ENCODE measurements at regions not wholly inside any gene's neighbourhood (a gene's known extent, or its start where the extent isn't known, plus 50 kb on each side); places are given as distances from the start of the nearest gene placed in this dataset.

DNA sequence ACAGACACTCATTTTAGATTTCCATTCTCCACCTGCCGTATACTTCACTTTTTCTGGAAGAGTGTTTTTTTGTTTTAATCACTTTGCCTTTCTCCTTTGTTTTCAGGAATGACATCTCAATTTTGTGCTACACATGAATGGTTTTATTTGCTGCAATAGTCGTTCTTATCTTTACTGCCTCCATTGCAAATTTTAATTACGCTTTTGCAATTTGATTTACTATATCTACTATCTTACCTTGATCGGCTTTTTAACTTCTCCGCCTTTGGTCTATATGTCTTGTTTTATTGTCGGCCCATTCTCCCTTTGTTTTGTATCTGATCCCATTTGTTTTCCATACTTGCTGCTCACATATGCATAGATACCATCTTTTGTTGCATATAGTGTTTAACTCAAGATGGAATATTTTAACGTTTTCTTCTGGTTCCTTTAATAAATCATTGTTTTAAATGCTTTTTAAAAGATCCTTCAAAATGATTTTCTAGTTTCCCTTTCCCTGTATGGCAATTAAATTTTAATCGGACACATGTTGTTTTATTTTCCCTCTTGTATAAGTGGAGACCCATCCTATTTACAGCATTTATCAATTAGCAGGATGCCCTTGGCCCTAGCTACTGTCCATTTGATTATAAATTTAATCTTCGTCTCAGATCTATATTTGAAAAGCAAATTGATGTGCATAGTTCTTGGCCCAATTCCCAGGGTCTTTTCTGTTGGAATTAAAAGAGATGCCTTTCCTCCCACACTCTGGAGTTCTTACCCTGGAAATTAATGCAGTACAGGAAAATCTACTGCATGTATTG lies 97.2 kb upstream of the CNTN4 start:
- no TSS peak for BruUV-seq (replicated peaks)

More for the DNA sequence above, 97.2 kb upstream of the CNTN4 start:
- DNase-seq (ENCODE audit: low read depth, low spot score) (no peak), FAIRE-seq (no peak)
- Histone ChIP-seq H3K4me3 (replicated peaks in 1 of 3; ENCODE audit: insufficient read depth in 1 of 3, low read depth in 1 of 3, low read length in 3 of 3) (no peak overlapping the region), H3K27me3 (ENCODE audit: control insufficient read depth in 2 of 2, insufficient read depth in 2 of 2, low read length in 2 of 2) (no peaks in the 10 kb centered on the region), H4K20me1 (replicated peaks; ENCODE audit: control insufficient read depth, extremely low read depth, insufficient read depth, low read length) (no peaks in the 10 kb centered on the region), H3K9me1 (replicated peaks; ENCODE audit: control insufficient read depth, extremely low read depth, insufficient read depth, low read length) (no peaks in the 10 kb centered on the region), H2AFZ (ENCODE audit: low read depth, low read length) (no peak overlapping the region), H3K27ac (ENCODE audit: insufficient read depth, low read depth, low read length) (no peak overlapping the region), H3K4me1 (ENCODE audit: control insufficient read depth, extremely low read depth, insufficient read depth, low read length) (no peaks in the 10 kb centered on the region), H3K36me3 (ENCODE audit: control insufficient read depth in 2 of 2, extremely low read depth in 1 of 2, insufficient read depth in 2 of 2, low read length in 2 of 2) (no peaks in the 10 kb centered on the region), H3K79me2 (ENCODE audit: control insufficient read depth, insufficient read depth, low read length) (no peaks in the 10 kb centered on the region), H3K9ac (replicated peaks; ENCODE audit: extremely low read depth, insufficient read depth, low read length) (no peak overlapping the region), H3K9me3 (replicated peaks; ENCODE audit: control insufficient read depth, insufficient read depth, low read length) (no peaks in the 10 kb centered on the region), H3K4me2 (ENCODE audit: insufficient read depth, low read length) (no peak overlapping the region)
- intact Hi-C loops (cut with micrococcal nuclease): no loop called here
- CTCF ChIA-PET: no interaction called here
- TF ChIP-seq GATA2 (IDR thresholded peaks at IDR 0.05; ENCODE audit: insufficient read depth, insufficient read length, low read depth, low read length): no peak
- TF ChIP-seq, protein P1, sequence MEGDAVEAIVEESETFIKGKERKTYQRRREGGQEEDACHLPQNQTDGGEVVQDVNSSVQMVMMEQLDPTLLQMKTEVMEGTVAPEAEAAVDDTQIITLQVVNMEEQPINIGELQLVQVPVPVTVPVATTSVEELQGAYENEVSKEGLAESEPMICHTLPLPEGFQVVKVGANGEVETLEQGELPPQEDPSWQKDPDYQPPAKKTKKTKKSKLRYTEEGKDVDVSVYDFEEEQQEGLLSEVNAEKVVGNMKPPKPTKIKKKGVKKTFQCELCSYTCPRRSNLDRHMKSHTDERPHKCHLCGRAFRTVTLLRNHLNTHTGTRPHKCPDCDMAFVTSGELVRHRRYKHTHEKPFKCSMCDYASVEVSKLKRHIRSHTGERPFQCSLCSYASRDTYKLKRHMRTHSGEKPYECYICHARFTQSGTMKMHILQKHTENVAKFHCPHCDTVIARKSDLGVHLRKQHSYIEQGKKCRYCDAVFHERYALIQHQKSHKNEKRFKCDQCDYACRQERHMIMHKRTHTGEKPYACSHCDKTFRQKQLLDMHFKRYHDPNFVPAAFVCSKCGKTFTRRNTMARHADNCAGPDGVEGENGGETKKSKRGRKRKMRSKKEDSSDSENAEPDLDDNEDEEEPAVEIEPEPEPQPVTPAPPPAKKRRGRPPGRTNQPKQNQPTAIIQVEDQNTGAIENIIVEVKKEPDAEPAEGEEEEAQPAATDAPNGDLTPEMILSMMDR (IDR thresholded peaks at IDR 0.05; ENCODE audit: extremely low read depth in 1 of 2, insufficient read depth in 1 of 2, low read depth in 1 of 2, low read length in 2 of 2): no peak
- TF ChIP-seq POLR2A (IDR thresholded peaks at IDR 0.05; ENCODE audit: low read depth, low read length): no peak
- TF ChIP-seq JUN (IDR thresholded peaks at IDR 0.05; ENCODE audit: borderline replicate concordance, insufficient read depth, insufficient read length, low read depth): no peak
- TF ChIP-seq, protein P2, sequence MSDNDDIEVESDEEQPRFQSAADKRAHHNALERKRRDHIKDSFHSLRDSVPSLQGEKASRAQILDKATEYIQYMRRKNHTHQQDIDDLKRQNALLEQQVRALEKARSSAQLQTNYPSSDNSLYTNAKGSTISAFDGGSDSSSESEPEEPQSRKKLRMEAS (IDR thresholded peaks at IDR 0.05; ENCODE audit: insufficient read depth, insufficient read length): no peak
- no peak for TF ChIP-seq POLR2AphosphoS5 (IDR thresholded peaks at IDR 0.05; ENCODE audit: insufficient read depth, low read depth, low read length)
- no peak for TF ChIP-seq MYC (IDR thresholded peaks at IDR 0.05; ENCODE audit: low read depth, low read length)
- TF ChIP-seq FOS (IDR thresholded peaks at IDR 0.05; ENCODE audit: borderline replicate concordance, insufficient read depth, low read length): no peak
- no peak for TF ChIP-seq EZH2 (IDR thresholded peaks at IDR 0.05; ENCODE audit: borderline replicate concordance, low read depth, low read length, severe bottlenecking)
- dilution Hi-C loops (cut with MboI; ENCODE audit: extremely low pct_ligation_motif_present, low sequenced_read_pairs): no loop called here
- POLR2A ChIA-PET: no interaction called here
